ENCODE measurements at regions not wholly inside any gene's neighbourhood (a gene's known extent, or its start where the extent isn't known, plus 50 kb on each side); places are given as distances from the start of the nearest gene placed in this dataset.

- no peak for TF ChIP-seq CTCF (IDR thresholded peaks at IDR 0.05; ENCODE audit: low read depth, low read length)
- DNase-seq (ENCODE audit: low read depth in 1 of 2, low spot score in 1 of 2) = no peak
- Histone ChIP-seq H3K27me3 (no peaks in the 10 kb centered on the region), H3K27ac (no peak overlapping the region), H3K36me3 (no peaks in the 10 kb centered on the region), H3K4me3 (no peak overlapping the region), H3K4me1 (ENCODE audit: low read depth) (peaks cover 4% of the 10 kb centered on the region), H3K9me3 (ENCODE audit: low read depth) (no peaks in the 10 kb centered on the region)
Measured at GRCh38 chr5:61948151-61948550, 357.9 kb upstream of the KIF2A start.

GRCh38 chr5:61949054-61949678, 356.8 kb upstream of the KIF2A start:
- Histone ChIP-seq H3K4me3 (no peak overlapping the region), H3K4me1 (ENCODE audit: low read depth) (no peaks in the 10 kb centered on the region), H3K27me3 (no peaks in the 10 kb centered on the region), H3K9me3 (ENCODE audit: low read depth) (no peaks in the 10 kb centered on the region), H3K27ac (no peak overlapping the region), H3K36me3 (no peaks in the 10 kb centered on the region)
- no peak for TF ChIP-seq CTCF (IDR thresholded peaks at IDR 0.05; ENCODE audit: low read depth, low read length)
- DNase-seq (ENCODE audit: low read depth in 1 of 2, low spot score in 1 of 2) = no peak

DNA sequence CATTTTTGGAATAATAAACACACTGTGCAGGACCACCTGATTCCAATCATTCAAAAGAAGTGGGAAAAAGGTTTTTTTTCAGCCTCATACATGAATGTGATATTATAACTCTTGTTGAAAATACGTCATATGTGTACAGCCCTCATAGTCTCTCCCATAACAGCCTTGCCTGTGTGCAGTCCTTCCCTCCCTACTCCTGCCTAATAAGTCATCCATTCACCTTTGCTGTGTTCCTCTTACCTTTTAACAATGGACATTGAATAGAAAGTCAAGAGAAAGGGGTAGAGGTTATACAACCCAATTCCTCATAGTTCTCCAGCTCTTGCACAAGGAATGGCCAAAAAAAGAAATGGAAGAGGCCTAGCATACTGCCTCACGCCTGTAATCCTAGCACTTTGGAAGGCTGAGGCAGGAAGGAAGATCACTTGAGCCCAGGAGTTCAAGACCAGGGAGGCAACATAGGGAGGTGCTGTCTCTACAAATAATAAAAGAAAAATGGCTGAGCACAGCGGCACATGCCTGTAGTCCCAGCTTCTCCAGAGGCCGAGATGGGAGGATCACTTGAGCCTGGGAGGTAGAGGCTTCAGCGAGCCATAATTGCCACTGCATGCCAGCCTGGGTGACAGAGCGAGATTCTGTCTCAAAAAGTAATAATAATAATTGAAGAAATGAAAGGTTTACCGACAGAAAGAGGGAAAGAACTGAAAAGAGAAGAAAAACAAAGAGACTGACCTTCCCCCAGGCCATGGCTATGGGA, 356.1 kb upstream of the KIF2A start:
- Histone ChIP-seq H3K9me3 (ENCODE audit: low read depth) (no peaks in the 10 kb centered on the region), H3K27ac (no peak overlapping the region), H3K27me3 (no peaks in the 10 kb centered on the region), H3K36me3 (no peaks in the 10 kb centered on the region), H3K4me1 (ENCODE audit: low read depth) (no peaks in the 10 kb centered on the region), H3K4me3 (no peak overlapping the region)
- DNase-seq (ENCODE audit: low read depth in 1 of 2, low spot score in 1 of 2) = no peak
- TF ChIP-seq CTCF (IDR thresholded peaks at IDR 0.05; ENCODE audit: low read depth, low read length) = no peak

- Histone ChIP-seq H3K36me3 (no peaks in the 10 kb centered on the region), H3K27me3 (no peaks in the 10 kb centered on the region), H3K4me1 (ENCODE audit: low read depth) (no peaks in the 10 kb centered on the region), H3K9me3 (ENCODE audit: low read depth) (no peaks in the 10 kb centered on the region), H3K4me3 (no peak overlapping the region), H3K27ac (no peak overlapping the region)
- no peak for TF ChIP-seq CTCF (IDR thresholded peaks at IDR 0.05; ENCODE audit: low read depth, low read length)
- no peak for DNase-seq (ENCODE audit: low read depth in 1 of 2, low spot score in 1 of 2)
Measured at GRCh38 chr5:61951295-61951694, 354.7 kb upstream of the KIF2A start.

DNA sequence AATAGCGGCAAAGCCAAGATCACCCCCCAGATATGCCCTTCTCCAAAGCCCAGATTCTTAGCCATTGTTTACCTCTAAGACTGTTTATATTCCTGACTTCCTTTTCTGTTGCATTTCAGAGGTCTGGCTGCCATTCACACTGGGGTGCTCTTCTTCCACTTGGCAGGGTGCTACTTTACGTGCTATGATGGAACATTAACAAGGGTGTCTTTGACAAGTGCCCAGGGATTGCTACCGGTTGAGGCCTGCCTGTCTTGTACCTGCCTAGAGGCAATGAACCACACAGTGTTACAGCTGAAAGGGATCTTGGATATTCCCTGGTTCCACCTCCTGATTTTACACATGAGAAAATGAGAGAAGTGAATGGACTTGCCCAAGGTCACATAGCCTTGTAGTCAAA, 352.1 kb upstream of the KIF2A start:
- no peak overlapping the region for H3K27ac ChIP-seq
- H3K27me3 ChIP-seq = no peaks in the 10 kb centered on the region
- H3K4me1 ChIP-seq (ENCODE audit: low read depth) = no peaks in the 10 kb centered on the region
- no peaks in the 10 kb centered on the region for H3K9me3 ChIP-seq (ENCODE audit: low read depth)
- no peak overlapping the region for H3K4me3 ChIP-seq
- no peaks in the 10 kb centered on the region for H3K36me3 ChIP-seq
- TF ChIP-seq CTCF (IDR thresholded peaks at IDR 0.05; ENCODE audit: low read depth, low read length) = no peak
- no peak for DNase-seq (ENCODE audit: low read depth in 1 of 2, low spot score in 1 of 2)

All from cardiac muscle cell (in vitro differentiated cells and primary cell).